Vagina (tissue), 2 donors: ENCODE measurements at regions not wholly inside any gene's neighbourhood (a gene's known extent, or its start where the extent isn't known, plus 50 kb on each side); places are given as distances from the start of the nearest gene placed in this dataset.

Experiments used
- DNase-seq, 2 donors: peaks; one replicate each; pipeline ENCODE4 v3.0.0-alpha.2; 2017; ENCODE audit errors: extremely low spot score in 2 of 2
- H3K27ac ChIP-seq: fragments of 200-600 bp; sonication (generic); one replicate; pipeline ENCODE4 v1.5.1; 2019
- H3K27me3 ChIP-seq: fragments of 200-600 bp; sonication (generic); one replicate; pipeline ENCODE4 v1.5.1; 2019
- H3K36me3 ChIP-seq, 2 donors: fragments of 200-600 bp; sonication (generic); one replicate each; pipeline ENCODE4 v1.5.1; 2017 to 2019
- H3K4me1 ChIP-seq: fragments of 200-600 bp; sonication (generic); one replicate; pipeline ENCODE4 v1.5.1; 2019
- H3K4me3 ChIP-seq, 2 donors: fragments of 200-600 bp; sonication (generic); 1 replicate in 1 of 2; 2 replicates in 1 of 2; pipeline ENCODE4 v1.5.1; 2016 to 2019
- H3K9me3 ChIP-seq: fragments of 200-600 bp; sonication (generic); one replicate; pipeline ENCODE4 v1.5.1; 2019
- CTCF ChIP-seq, 3 experiments: fragments of 450-650 bp in 2 of 3; fragments of 200-600 bp in 1 of 3; sonication (generic) in 1 of 3; IDR thresholded peaks; one replicate each; pipeline ENCODE4 v1.5.1; 2017 to 2019; ENCODE audit warnings: antibody characterized with exemption in 3 of 3, mild to moderate bottlenecking in 2 of 3, moderate library complexity in 2 of 3
- POLR2A ChIP-seq, 2 donors: fragments of 450-650 bp; IDR thresholded peaks; one replicate each; pipeline ENCODE4 v1.6.1; 2017; ENCODE audit warnings: antibody characterized with exemption in 2 of 2, mild to moderate bottlenecking in 2 of 2, moderate library complexity in 2 of 2
- POLR2AphosphoS5 ChIP-seq, 2 donors: sonication (generic); formaldehyde crosslinking; IDR thresholded peaks; one replicate each; pipeline ENCODE4 v1.9.0; 2017; ENCODE audit warnings: antibody characterized with exemption in 2 of 2, mild to moderate bottlenecking in 2 of 2, low read depth in 1 of 2; ENCODE audit not compliant: insufficient read depth in 1 of 2
- intact Hi-C: fragments of 100-400 bp; cut with DNase I; formaldehyde crosslinking; loops from one replicate; pipeline ENCODE4 v1.15.1; 2023

- Histone ChIP-seq H3K9me3 (no peaks in the 10 kb centered on the region), H3K36me3 (no peaks in the 10 kb centered on the region), H3K27me3 (no peaks in the 10 kb centered on the region), H3K4me1 (peaks cover 2% of the 10 kb centered on the region), H3K4me3 (no peak overlapping the region), H3K27ac (no peak overlapping the region)
- intact Hi-C loops = no loop called here
- DNase-seq = no peak
- TF ChIP-seq CTCF (IDR thresholded peaks at IDR 0.05) = no peak
- no peak for TF ChIP-seq POLR2AphosphoS5 (IDR thresholded peaks at IDR 0.05; ENCODE audit: insufficient read depth in 1 of 2, low read depth in 1 of 2)
- no peak for TF ChIP-seq POLR2A (IDR thresholded peaks at IDR 0.05)
Observed at GRCh38 chr3:27576171-27576570, 92.0 kb upstream of the SLC4A7 start.

GRCh38 chr3:27575499-27575898 is 91.3 kb upstream of the SLC4A7 start:
- Histone ChIP-seq H3K36me3 (no peaks in the 10 kb centered on the region), H3K27me3 (no peaks in the 10 kb centered on the region), H3K4me1 (peaks cover 8% of the 10 kb centered on the region), H3K27ac (no peak overlapping the region), H3K4me3 (no peak overlapping the region), H3K9me3 (no peaks in the 10 kb centered on the region)
- no peak for DNase-seq
- intact Hi-C loops = no loop called here
- no peak for TF ChIP-seq POLR2AphosphoS5 (IDR thresholded peaks at IDR 0.05; ENCODE audit: insufficient read depth in 1 of 2, low read depth in 1 of 2)
- no peak for TF ChIP-seq POLR2A (IDR thresholded peaks at IDR 0.05)
- TF ChIP-seq CTCF (IDR thresholded peaks at IDR 0.05) = no peak

GRCh38 chr3:27574438-27574795 is 90.2 kb upstream of the SLC4A7 start:
- Histone ChIP-seq H3K27me3 (no peaks in the 10 kb centered on the region), H3K27ac (no peak overlapping the region), H3K36me3 (no peaks in the 10 kb centered on the region), H3K4me3 (no peak overlapping the region), H3K9me3 (no peaks in the 10 kb centered on the region), H3K4me1 (peaks cover 9% of the 10 kb centered on the region)
- no peak for DNase-seq
- no peak for TF ChIP-seq POLR2A (IDR thresholded peaks at IDR 0.05)
- no peak for TF ChIP-seq POLR2AphosphoS5 (IDR thresholded peaks at IDR 0.05; ENCODE audit: insufficient read depth in 1 of 2, low read depth in 1 of 2)
- no peak for TF ChIP-seq CTCF (IDR thresholded peaks at IDR 0.05)
- intact Hi-C loops = no loop called here

GRCh38 chr3:27573780-27574437 is 89.7 kb upstream of the SLC4A7 start:
- Histone ChIP-seq H3K4me3 (no peak overlapping the region), H3K27me3 (no peaks in the 10 kb centered on the region), H3K36me3 (no peaks in the 10 kb centered on the region), H3K27ac (no peak overlapping the region), H3K4me1 (peaks cover 9% of the 10 kb centered on the region), H3K9me3 (no peaks in the 10 kb centered on the region)
- intact Hi-C loops = no loop called here
- no peak for TF ChIP-seq POLR2AphosphoS5 (IDR thresholded peaks at IDR 0.05; ENCODE audit: insufficient read depth in 1 of 2, low read depth in 1 of 2)
- TF ChIP-seq CTCF (IDR thresholded peaks at IDR 0.05) = no peak
- no peak for TF ChIP-seq POLR2A (IDR thresholded peaks at IDR 0.05)
- no peak for DNase-seq

- H3K9me3 ChIP-seq = no peaks in the 10 kb centered on the region
- H3K36me3 ChIP-seq = no peaks in the 10 kb centered on the region
- H3K4me1 ChIP-seq = peaks cover 16% of the 10 kb centered on the region
- no peak overlapping the region for H3K4me3 ChIP-seq
- intact Hi-C loops = no loop called here
- DNase-seq = no peak
- no peaks in the 10 kb centered on the region for H3K27me3 ChIP-seq
- H3K27ac ChIP-seq = no peak overlapping the region
- no peak for TF ChIP-seq POLR2AphosphoS5 (IDR thresholded peaks at IDR 0.05; ENCODE audit: insufficient read depth in 1 of 2, low read depth in 1 of 2)
- TF ChIP-seq CTCF (IDR thresholded peaks at IDR 0.05) = no peak
- TF ChIP-seq POLR2A (IDR thresholded peaks at IDR 0.05) = no peak
Observed at GRCh38 chr3:27573138-27573537, 89.0 kb upstream of the SLC4A7 start.
